GM23338 (cell line): ENCODE measurements at regions not wholly inside any gene's neighbourhood (a gene's known extent, or its start where the extent isn't known, plus 50 kb on each side); places are given as distances from the start of the nearest gene placed in this dataset.

Source experiments
- CREB1 ChIP-seq: fragments of 250-450 bp; sonication (Bioruptor Pico); IDR thresholded peaks from 2 replicates; pipeline ENCODE4 v1.5.0; 2020; ENCODE audit warnings: low read depth, mild to moderate bottlenecking, moderate library complexity
- EZH2 ChIP-seq: fragments of 200-600 bp; sonication (generic); IDR thresholded peaks from one replicate; pipeline ENCODE4 v1.8.0; 2017; ENCODE audit warnings: antibody characterized with exemption, mild to moderate bottlenecking, low read depth; ENCODE audit not compliant: unreplicated experiment
- EZH2phosphoT487 ChIP-seq: fragments of 200-600 bp; sonication (generic); IDR thresholded peaks from one replicate; pipeline ENCODE4 v1.8.1; 2018; ENCODE audit warnings: antibody characterized with exemption; ENCODE audit not compliant: unreplicated experiment
- JUNB ChIP-seq: IDR thresholded peaks from one replicate; pipeline ENCODE4 v1.6.1; 2016; ENCODE audit warnings: antibody characterized with exemption; ENCODE audit not compliant: unreplicated experiment
- NANOG ChIP-seq: IDR thresholded peaks from 2 replicates; pipeline ENCODE4 v1.6.1; 2016; ENCODE audit warnings: antibody characterized with exemption, borderline replicate concordance
- POLR2AphosphoS5 ChIP-seq: IDR thresholded peaks from 2 replicates; pipeline ENCODE4 v1.6.1; 2016; ENCODE audit warnings: antibody characterized with exemption, low read depth
- REST ChIP-seq: IDR thresholded peaks from one replicate; pipeline ENCODE4 v1.6.1; 2018; ENCODE audit warnings: antibody characterized with exemption; ENCODE audit not compliant: unreplicated experiment
- ZNF114 ChIP-seq: fragments of 250-450 bp; sonication (Bioruptor Pico); IDR thresholded peaks from 2 replicates; pipeline ENCODE4 v1.5.0; 2020; ENCODE audit warnings: mild to moderate bottlenecking, moderate library complexity
- ZNF331 ChIP-seq: fragments of 250-450 bp; sonication (Bioruptor Pico); IDR thresholded peaks from 2 replicates; pipeline ENCODE4 v1.5.0; 2020; ENCODE audit warnings: low read depth, mild to moderate bottlenecking, moderate library complexity
- ZNF462 ChIP-seq: fragments of 250-450 bp; sonication (Bioruptor Pico); IDR thresholded peaks from 2 replicates; pipeline ENCODE4 v1.5.0; 2020; ENCODE audit warnings: mild to moderate bottlenecking, moderate library complexity
- TF ChIP-seq, protein P1 (sequence below), 2 experiments: fragments of 200-600 bp in 1 of 2; sonication (generic) in 1 of 2; conservative IDR thresholded peaks; 2 replicates each; pipeline versions ENCODE4 v1.5.1 to v1.6.1; 2016 to 2017; ENCODE audit warnings: antibody characterized with exemption in 2 of 2, low read depth in 2 of 2, mild to moderate bottlenecking in 2 of 2, moderate library complexity in 1 of 2
- TF ChIP-seq, protein P2 (sequence below): IDR thresholded peaks from 2 replicates; pipeline ENCODE4 v1.6.1; 2016; ENCODE audit warnings: antibody characterized with exemption

GRCh38 chr10:8656261-8656660, 601.8 kb downstream of the GATA3 start:
- TF ChIP-seq, protein P1, sequence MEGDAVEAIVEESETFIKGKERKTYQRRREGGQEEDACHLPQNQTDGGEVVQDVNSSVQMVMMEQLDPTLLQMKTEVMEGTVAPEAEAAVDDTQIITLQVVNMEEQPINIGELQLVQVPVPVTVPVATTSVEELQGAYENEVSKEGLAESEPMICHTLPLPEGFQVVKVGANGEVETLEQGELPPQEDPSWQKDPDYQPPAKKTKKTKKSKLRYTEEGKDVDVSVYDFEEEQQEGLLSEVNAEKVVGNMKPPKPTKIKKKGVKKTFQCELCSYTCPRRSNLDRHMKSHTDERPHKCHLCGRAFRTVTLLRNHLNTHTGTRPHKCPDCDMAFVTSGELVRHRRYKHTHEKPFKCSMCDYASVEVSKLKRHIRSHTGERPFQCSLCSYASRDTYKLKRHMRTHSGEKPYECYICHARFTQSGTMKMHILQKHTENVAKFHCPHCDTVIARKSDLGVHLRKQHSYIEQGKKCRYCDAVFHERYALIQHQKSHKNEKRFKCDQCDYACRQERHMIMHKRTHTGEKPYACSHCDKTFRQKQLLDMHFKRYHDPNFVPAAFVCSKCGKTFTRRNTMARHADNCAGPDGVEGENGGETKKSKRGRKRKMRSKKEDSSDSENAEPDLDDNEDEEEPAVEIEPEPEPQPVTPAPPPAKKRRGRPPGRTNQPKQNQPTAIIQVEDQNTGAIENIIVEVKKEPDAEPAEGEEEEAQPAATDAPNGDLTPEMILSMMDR (conservative IDR thresholded peaks at IDR 0.05; ENCODE audit: low read depth in 2 of 2), result no peak
- no peak for TF ChIP-seq REST
- no peak for TF ChIP-seq EZH2phosphoT487
- TF ChIP-seq JUNB, result no peak
- TF ChIP-seq EZH2, result no peak
- no peak for TF ChIP-seq POLR2AphosphoS5
- TF ChIP-seq CREB1 (CRISPR knock-in tag), result no peak
- no peak for TF ChIP-seq ZNF331 (CRISPR knock-in tag)
- TF ChIP-seq, protein P2, sequence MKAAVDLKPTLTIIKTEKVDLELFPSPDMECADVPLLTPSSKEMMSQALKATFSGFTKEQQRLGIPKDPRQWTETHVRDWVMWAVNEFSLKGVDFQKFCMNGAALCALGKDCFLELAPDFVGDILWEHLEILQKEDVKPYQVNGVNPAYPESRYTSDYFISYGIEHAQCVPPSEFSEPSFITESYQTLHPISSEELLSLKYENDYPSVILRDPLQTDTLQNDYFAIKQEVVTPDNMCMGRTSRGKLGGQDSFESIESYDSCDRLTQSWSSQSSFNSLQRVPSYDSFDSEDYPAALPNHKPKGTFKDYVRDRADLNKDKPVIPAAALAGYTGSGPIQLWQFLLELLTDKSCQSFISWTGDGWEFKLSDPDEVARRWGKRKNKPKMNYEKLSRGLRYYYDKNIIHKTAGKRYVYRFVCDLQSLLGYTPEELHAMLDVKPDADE, result no peak
- TF ChIP-seq ZNF462 (CRISPR knock-in tag), result no peak
- TF ChIP-seq ZNF114 (CRISPR knock-in tag), result no peak
- TF ChIP-seq NANOG, result no peak
